GM19043 (cell line): ENCODE measurements at regions not wholly inside any gene's neighbourhood (a gene's known extent, or its start where the extent isn't known, plus 50 kb on each side); places are given as distances from the start of the nearest gene placed in this dataset.
A peak's percentile ranks its signal among the peaks of the same experiment; 100 is the strongest.

Experiments
- ATAC-seq: cut with Tn5 transposase; IDR thresholded peaks from one replicate; pipeline ENCODE4 v1.9.1; 2021; ENCODE audit warnings: low read depth; ENCODE audit not compliant: unreplicated experiment

GRCh38 chr1:239912471-239912870 lies 179.2 kb upstream of the FMN2 start:
- no peak for ATAC-seq

DNA sequence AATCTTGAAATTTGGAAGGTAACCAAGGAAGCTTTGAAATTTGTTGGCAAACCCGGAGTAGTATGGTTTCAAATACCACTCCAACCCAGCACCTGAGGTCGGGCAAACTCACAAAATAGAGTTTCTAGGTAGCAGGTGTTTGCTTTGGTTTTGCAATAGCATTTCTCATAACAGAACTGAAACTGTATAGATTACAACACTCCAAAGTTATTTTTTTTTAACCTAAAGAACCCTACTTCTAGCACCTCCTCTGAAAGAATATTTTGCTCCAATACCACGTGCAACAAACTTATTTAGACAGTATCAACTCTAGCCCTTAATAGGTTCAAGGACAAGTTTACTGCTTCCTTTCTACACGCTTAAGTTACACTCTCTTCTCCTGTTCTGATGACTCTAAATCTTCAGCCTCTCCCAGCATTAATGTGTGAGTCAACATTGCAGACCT lies 178.5 kb upstream of the FMN2 start:
- no peak for ATAC-seq

DNA sequence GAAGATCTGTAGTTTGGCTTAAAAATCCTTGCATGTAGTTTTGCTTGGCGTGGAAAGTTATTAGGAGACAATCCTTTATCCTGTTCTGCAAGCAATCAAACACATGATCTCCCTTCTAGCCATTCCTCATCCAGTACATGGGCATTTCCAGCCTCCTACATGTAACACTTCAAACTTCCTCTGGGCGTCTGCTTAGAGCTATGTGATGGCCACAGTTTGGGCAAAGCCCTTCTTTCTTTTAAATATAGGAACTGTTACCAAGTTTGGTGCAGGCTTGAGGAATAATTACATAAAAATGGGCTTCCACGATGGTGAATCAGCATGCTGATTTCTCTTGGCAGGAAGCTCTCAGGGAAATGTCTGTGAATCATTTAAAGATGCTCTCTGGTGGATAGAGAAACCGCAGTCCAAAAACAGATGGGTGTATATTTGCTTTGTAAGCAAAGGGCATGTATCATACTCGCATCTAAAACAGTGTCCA lies 176.9 kb upstream of the FMN2 start:
- no peak for ATAC-seq

DNA sequence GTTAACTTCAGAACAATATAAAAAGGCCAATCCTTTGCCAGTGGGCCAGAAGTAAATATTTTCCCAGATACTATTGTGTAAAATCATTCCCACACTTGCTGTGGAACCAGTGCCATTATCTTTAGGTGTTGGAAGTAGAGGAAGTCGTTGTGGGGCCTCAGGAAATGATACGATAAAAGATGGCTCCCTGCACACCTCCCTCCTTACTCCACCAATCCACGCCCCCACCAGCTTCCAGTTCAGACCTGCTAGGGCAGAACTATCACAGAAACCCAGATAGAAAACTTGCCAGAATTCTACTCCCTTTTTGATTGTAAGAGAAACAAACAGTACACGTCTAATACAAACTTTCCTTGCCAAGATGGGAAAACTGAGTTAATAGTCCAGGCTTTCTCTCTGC lies 173.0 kb upstream of the FMN2 start:
- no peak for ATAC-seq

GRCh38 chr1:239920214-239920613 lies 171.5 kb upstream of the FMN2 start:
- no peak for ATAC-seq

DNA sequence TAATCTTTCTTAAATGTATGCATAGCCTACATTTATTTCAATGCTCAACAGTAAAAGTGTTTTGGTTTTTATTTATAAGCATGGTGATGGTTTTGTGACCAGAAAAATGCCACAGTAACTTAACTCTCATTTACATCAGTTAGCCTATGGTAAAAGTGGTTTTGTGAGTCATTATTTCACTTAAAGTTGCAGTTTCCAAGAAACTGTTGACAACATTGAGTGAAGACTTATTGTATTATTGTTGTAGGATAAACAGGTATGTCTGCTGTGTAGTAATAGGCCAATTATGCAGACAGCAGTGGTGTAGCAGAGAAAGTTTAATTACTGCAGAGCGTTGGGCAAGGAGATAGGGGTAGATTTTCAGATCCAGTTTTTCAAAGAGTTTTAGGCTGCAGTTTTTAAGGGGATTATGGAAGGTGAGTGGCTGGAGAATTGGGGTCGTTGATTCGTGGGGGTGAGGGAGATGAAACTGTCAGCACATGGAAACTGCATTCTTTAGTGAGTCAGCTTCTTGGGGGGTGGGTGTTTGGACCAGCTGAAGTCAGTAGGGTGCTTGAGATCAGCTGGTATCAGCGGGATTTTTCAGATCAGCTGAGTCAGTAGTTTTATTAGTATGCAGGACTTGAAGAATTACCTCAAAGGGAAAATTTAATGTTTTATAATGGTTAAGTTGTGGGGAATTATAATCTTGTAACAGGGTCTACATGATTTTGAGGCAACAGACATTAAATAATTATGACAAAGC lies 168.7 kb upstream of the FMN2 start:
- ATAC-seq: no peak

DNA sequence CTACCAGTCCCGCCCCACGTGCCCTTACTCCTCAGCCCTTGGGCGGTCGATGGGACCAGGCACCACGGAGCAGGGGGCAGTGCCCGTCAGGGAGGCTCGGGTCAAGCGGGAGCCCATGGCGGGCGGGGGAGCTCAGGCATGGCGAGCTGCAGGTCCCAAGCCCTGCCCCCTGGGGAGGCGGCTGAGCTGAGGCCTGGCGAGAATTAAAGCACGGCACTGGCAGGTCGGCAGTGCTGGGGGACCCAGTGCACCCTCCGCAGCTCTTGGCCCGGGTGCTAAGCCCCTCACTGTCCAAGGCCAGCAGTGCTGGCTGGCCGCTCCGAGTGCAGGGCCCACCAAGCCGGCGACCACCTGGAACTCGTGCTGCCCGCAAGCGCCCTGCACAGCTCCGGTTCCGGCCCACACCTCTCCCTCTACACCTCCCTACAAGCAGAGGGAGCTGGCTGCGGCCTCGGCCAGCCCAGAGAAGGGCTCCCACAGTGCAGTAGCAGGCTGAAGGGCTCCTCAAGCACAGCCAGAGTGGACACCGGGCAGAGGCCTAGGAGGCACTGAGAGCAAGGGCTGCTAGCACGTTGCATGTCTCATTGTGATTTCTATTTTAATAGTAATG lies 166.8 kb upstream of the FMN2 start:
- ATAC-seq: no peak

DNA sequence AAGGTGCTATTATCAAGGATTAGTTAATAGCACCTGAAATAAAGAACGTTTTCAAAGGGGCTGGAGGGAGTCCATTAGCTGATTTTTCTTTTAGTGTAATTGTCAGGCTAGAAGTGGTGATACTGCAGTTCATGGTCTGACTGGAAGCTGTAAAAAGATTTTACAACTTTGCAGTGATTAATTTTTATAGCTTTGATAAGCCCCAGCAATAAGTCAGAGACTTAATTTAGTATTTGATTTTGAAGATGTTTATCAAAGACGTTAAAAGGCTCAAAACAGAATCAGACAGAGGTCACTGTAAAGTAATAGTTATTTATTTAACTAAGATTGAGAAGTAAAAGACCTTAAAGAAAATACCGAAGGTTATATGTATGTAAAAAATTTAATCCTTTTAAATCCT lies 165.5 kb upstream of the FMN2 start:
- ATAC-seq: no peak

- ATAC-seq: no peak
These were observed 162.4 kb upstream of the FMN2 start for GRCh38 chr1:239929317-239929716.

DNA sequence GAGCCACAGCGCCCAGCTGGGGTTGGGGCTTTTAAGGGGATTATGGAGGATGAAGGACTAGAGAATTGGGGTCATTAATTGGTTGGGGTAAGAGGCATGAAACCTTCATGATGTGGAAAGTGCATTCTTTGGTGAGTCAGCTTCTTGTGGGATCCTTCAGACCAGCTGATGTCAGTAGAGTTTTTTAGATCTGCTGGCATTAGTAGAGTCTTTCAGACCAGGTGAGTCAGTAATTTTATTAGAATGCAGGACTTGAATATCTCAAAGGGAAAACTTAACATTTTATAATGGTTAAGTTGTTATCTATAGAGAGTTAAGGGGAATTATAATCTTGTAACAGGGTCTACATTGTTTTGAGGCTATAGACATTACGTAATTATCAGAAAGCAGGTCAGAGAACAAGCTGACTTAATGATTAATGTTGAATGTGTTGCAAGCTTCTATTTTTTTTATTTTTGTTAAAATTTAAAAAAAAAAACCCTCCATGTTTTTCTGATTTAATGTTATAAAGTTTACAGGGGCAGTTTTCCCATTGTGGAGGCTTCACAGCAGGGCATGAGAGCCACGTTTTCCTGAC lies 160.9 kb upstream of the FMN2 start:
- ATAC-seq: no peak

GRCh38 chr1:239931341-239931740 lies 160.3 kb upstream of the FMN2 start:
- ATAC-seq: no peak

DNA sequence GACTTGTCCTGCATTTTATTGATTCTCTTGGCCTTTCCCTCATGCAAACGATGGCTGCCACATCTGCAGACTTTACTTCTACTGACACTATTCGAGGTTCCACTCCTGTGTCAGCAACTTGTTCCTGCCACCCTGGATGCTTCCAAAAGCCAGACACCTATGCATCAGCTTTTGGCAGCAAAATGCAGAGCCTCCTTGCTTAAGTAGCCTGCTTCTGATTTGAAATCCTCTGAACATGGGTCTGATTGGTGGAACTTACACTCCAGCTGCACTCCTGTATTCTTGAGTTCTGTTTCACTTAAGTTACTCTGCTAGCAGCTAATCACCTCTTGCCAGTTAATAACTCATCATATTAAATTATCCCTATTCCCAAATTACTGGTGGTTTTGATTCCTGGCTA lies 152.1 kb upstream of the FMN2 start:
- no peak for ATAC-seq

DNA sequence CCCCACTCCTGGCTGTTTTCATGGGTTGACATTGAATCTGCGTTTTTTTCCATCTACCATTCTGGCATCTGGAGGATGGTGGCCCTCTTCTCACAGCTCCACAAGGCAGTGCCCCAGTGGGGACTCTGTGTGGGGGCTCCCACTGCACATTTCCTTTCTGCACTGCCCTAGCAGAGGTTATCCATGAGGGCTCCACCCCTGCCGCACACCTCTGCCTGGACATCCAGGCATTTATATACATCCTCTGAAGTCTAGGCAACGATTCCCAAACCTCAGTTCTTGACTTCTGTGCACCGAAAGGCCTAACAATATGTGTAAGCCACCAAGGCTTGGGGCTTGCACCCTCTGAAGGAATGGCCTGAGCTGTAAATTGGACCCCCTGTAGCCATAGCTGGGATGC lies 147.9 kb upstream of the FMN2 start:
- no peak for ATAC-seq

GRCh38 chr1:239944666-239945065 lies 147.0 kb upstream of the FMN2 start:
- ATAC-seq: no peak

DNA sequence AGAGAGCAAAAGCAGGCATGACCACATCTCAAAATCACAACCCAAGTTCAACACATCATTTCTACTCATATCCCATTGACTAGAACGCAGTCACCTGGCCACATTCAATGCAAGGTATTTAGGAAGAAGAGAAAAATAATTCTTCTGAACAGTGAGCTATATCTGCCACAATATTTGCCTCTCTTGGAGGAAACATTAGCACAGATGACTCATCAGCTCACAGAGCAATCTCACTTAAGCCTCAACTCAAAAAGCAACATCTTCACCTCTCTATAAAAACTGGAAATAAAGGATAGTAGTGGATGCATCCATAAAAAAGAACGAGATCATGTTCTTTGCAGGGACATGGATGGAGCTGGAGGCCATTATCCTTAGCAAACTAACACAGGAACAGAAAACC lies 143.9 kb upstream of the FMN2 start:
- no peak for ATAC-seq

- ATAC-seq: peak; percentile 59
These were observed 140.1 kb upstream of the FMN2 start for GRCh38 chr1:239951511-239952140.

- ATAC-seq: no peak
These were observed 139.1 kb upstream of the FMN2 start for GRCh38 chr1:239952348-239953308.

DNA sequence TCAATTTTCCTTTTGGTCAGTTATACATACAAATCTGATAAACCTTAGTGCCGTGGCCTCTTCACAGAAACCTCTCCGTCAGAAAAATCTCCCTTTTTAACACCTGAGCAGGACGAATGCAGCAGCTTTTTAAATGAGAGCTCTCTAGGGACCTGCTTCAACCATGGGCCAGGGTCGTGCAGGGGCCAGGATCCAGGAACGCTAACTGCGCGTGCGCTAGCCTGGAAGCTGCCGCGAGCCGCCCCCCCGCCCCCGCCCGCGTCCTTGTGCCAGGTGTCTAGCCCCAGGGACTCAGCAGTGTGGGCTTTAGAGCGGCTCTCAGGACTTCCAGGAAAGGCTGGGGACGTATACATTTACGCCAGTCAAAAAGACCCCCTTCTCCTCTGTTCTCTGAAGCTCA lies 136.8 kb upstream of the FMN2 start:
- ATAC-seq: no peak

DNA sequence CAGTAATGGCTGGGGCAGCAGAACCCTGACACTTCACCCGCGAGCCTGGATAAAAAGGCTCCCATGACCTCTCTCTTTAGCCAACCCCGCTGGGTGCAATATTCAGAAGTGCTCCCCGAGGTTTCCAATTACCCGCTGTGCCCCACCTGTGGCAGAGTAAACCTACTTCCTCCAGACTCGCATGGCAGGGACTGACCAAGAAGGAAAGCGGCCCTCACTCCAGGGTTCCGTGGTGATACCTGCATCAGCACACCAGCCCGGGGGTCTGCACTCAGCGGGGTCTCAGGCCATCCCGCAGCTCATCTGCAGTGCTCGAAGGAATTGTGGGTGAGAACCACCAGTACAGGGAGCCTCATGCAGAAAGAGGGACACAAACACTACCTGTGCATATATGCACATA lies 136.3 kb upstream of the FMN2 start:
- ATAC-seq: no peak

DNA sequence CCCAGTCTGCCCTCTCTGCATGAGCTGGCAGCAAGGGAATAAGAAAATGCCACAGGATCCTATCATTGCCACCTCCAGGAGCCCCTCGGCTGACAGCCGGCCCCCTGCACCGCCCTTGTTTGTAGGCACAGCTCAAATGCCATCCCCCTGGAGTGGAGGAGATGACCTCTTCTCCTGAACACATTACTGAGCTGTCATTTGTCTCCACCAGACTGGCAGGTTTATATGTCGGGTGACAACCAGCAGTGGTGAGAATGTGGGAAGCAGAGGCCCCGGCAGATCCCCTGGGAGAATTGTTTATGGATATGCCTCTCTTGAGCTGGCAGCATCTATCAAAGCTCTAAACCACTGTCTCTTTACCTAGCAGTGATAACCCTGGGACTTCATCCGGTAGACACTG lies 135.4 kb upstream of the FMN2 start:
- ATAC-seq: no peak
